WTC11 (cell line): ENCODE measurements at regions not wholly inside any gene's neighbourhood (a gene's known extent, or its start where the extent isn't known, plus 50 kb on each side); places are given as distances from the start of the nearest gene placed in this dataset.

Source experiments
- ATAC-seq: fragments of 200-7000 bp; cut with Tn5 transposase; 2 replicates; pipeline ENCODE4 v1.10.0; 2021; ENCODE audit warnings: mild to moderate bottlenecking, moderate library complexity
- CTCF ChIA-PET: fragments of 300-600 bp; sonication (Branson Sonifier 250); formaldehyde crosslinking; loops from one replicate; lab custom pipeline; 2021; ENCODE audit warnings: antibody characterized with exemption; lab: Charles Lee
- POLR2A ChIA-PET: fragments of 350-600 bp; sonication (Branson Sonifier 250); formaldehyde crosslinking; loops from one replicate; lab custom pipeline; 2021; ENCODE audit warnings: antibody characterized with exemption; lab: Charles Lee
- DNase-seq: peaks from one replicate; pipeline ENCODE4 v3.0.0; 2021; ENCODE audit warnings: low spot score
- H3K27ac Mint-ChIP-seq: 2 replicates; pipeline ENCODE4 v1.8.0; 2021; ENCODE audit warnings: mixed read lengths
- H3K27me3 Mint-ChIP-seq: 2 replicates; pipeline ENCODE4 v1.8.0; 2021; ENCODE audit warnings: low read depth, mild to moderate bottlenecking, moderate library complexity, mixed read lengths
- H3K36me3 Mint-ChIP-seq: 2 replicates; pipeline ENCODE4 v1.8.0; 2021; ENCODE audit warnings: mixed read lengths
- H3K4me1 Mint-ChIP-seq: 2 replicates; pipeline ENCODE4 v1.8.0; 2022; ENCODE audit warnings: mixed read lengths
- H3K4me3 Mint-ChIP-seq: 2 replicates; pipeline ENCODE4 v1.8.0; 2021; ENCODE audit warnings: mild to moderate bottlenecking, moderate library complexity, mixed read lengths
- H3K9me3 Mint-ChIP-seq: 2 replicates; pipeline ENCODE4 v1.8.0; 2021; ENCODE audit warnings: mixed read lengths
- ATF1 ChIP-seq: sonication (generic); formaldehyde crosslinking; IDR thresholded peaks from 2 replicates; pipeline ENCODE4 v1.8.1; 2023; ENCODE audit warnings: mild to moderate bottlenecking, moderate library complexity, missing genetic modification reagents
- ELF4 ChIP-seq: sonication (generic); formaldehyde crosslinking; IDR thresholded peaks from 2 replicates; pipeline ENCODE4 v1.8.1; 2022; ENCODE audit warnings: low read depth, mild to moderate bottlenecking, moderate library complexity, missing genetic modification reagents
- ERG ChIP-seq: fragments of 250-450 bp; sonication (Bioruptor Pico); IDR thresholded peaks from 2 replicates; pipeline ENCODE4 v1.8.0; 2021; ENCODE audit warnings: mild to moderate bottlenecking
- FOXJ3 ChIP-seq: sonication (generic); formaldehyde crosslinking; IDR thresholded peaks from 2 replicates; pipeline ENCODE4 v1.9.0; 2021; ENCODE audit warnings: missing genetic modification reagents, mild to moderate bottlenecking, borderline replicate concordance
- FOXP1 ChIP-seq: sonication (generic); formaldehyde crosslinking; IDR thresholded peaks from 2 replicates; pipeline ENCODE4 v1.8.0; 2022; ENCODE audit warnings: missing genetic modification reagents, mild to moderate bottlenecking, moderate library complexity, borderline replicate concordance
- GTF2I ChIP-seq: fragments of 250-450 bp; sonication (Bioruptor Pico); conservative IDR thresholded peaks from 2 replicates; pipeline ENCODE4 v1.4.0; 2021; ENCODE audit warnings: mild to moderate bottlenecking
- HMGXB4 ChIP-seq: sonication (generic); formaldehyde crosslinking; IDR thresholded peaks from 2 replicates; pipeline ENCODE4 v1.8.1; 2023; ENCODE audit warnings: mild to moderate bottlenecking, moderate library complexity, missing genetic modification reagents
- IRF1 ChIP-seq: sonication (generic); formaldehyde crosslinking; IDR thresholded peaks from 2 replicates; pipeline ENCODE4 v1.8.0; 2023; ENCODE audit warnings: missing genetic modification reagents
- IRF2 ChIP-seq: sonication (generic); formaldehyde crosslinking; IDR thresholded peaks from 2 replicates; pipeline ENCODE4 v1.8.0; 2022; ENCODE audit warnings: low read depth, missing genetic modification reagents, borderline replicate concordance
- MYBL2 ChIP-seq: sonication (generic); formaldehyde crosslinking; IDR thresholded peaks from 2 replicates; pipeline ENCODE4 v1.8.1; 2023; ENCODE audit warnings: mild to moderate bottlenecking, moderate library complexity, missing genetic modification reagents
- NFATC4 ChIP-seq: fragments of 250-450 bp; sonication (Bioruptor Pico); IDR thresholded peaks from 2 replicates; pipeline ENCODE4 v1.9.0; 2021; ENCODE audit warnings: mild to moderate bottlenecking
- NR3C1 ChIP-seq: sonication (generic); formaldehyde crosslinking; conservative IDR thresholded peaks from 2 replicates; pipeline ENCODE4 v1.8.1; 2023; ENCODE audit warnings: low read depth, mild to moderate bottlenecking, missing genetic modification reagents
- USF2 ChIP-seq: sonication (generic); formaldehyde crosslinking; IDR thresholded peaks from 2 replicates; pipeline ENCODE4 v1.8.1; 2023; ENCODE audit warnings: mild to moderate bottlenecking, missing genetic modification reagents, moderate library complexity
- ZBTB21 ChIP-seq: sonication (generic); formaldehyde crosslinking; IDR thresholded peaks from 2 replicates; pipeline ENCODE4 v1.8.1; 2023; ENCODE audit warnings: mild to moderate bottlenecking, missing genetic modification reagents, borderline replicate concordance
- ZBTB43 ChIP-seq: sonication (generic); formaldehyde crosslinking; IDR thresholded peaks from 2 replicates; pipeline ENCODE4 v1.8.1; 2023; ENCODE audit warnings: mild to moderate bottlenecking, missing genetic modification reagents
- ZMAT4 ChIP-seq: fragments of 250-450 bp; sonication (Bioruptor Pico); IDR thresholded peaks from 2 replicates; pipeline ENCODE4 v1.9.0; 2021; ENCODE audit warnings: mild to moderate bottlenecking
- ZNF317 ChIP-seq: sonication (generic); formaldehyde crosslinking; IDR thresholded peaks from 2 replicates; pipeline ENCODE4 v1.8.1; 2023; ENCODE audit warnings: low read depth, mild to moderate bottlenecking, moderate library complexity, missing genetic modification reagents, borderline replicate concordance
- ZNF396 ChIP-seq: fragments of 250-450 bp; sonication (Bioruptor Pico); IDR thresholded peaks from 2 replicates; pipeline ENCODE4 v1.8.0; 2021; ENCODE audit warnings: mild to moderate bottlenecking, moderate library complexity, borderline replicate concordance
- ZNF425 ChIP-seq: fragments of 250-450 bp; sonication (Bioruptor Pico); conservative IDR thresholded peaks from 2 replicates; pipeline ENCODE4 v1.9.0; 2021; ENCODE audit warnings: mild to moderate bottlenecking
- ZNF512 ChIP-seq: sonication (generic); formaldehyde crosslinking; IDR thresholded peaks from 2 replicates; pipeline ENCODE4 v1.8.1; 2022; ENCODE audit warnings: missing genetic modification reagents, borderline replicate concordance
- ZNF671 ChIP-seq: fragments of 250-450 bp; sonication (Bioruptor Pico); IDR thresholded peaks from 2 replicates; pipeline ENCODE4 v1.8.0; 2021; ENCODE audit warnings: mild to moderate bottlenecking

GRCh38 chr5:31107091-31107518 lies 86.4 kb upstream of the CDH6 start:
- CTCF ChIA-PET, result interaction anchor here (1.3 kb wide), 1 partner anchor 80 kb away, joined by 6 read pairs; no protein-coding TSS in a partner anchor
- TF ChIP-seq IRF2 (CRISPR knock-in tag), result no peak
- no peak for TF ChIP-seq MYBL2
- no peak for TF ChIP-seq ZNF396 (CRISPR knock-in tag)
- no peak for TF ChIP-seq ZBTB43 (CRISPR knock-in tag)
- TF ChIP-seq ZMAT4 (CRISPR knock-in tag), result no peak
- no peak for TF ChIP-seq USF2 (CRISPR knock-in tag)
- no peak for TF ChIP-seq IRF1 (CRISPR knock-in tag)
- no peak for TF ChIP-seq FOXP1 (CRISPR knock-in tag)
- Mint-ChIP-seq H3K9me3 (peaks cover 8% of the 10 kb centered on the region; the same call in 1 of the 2 replicates), H3K4me3 (no peak overlapping the region), H3K27me3 (peaks cover 6% of the 10 kb centered on the region), H3K36me3 (0 out of 2 replicates have a peak, but pooled peaks cover 4% of the 10 kb centered on the region), H3K27ac (peak overlapping the region; percentile 44), H3K4me1 (peaks cover 79% of the 10 kb centered on the region)
- DNase-seq, result no peak
- POLR2A ChIA-PET, result no interaction called here
- ATAC-seq, result peak; percentile 86

GRCh38 chr5:31106691-31107090 lies 86.8 kb upstream of the CDH6 start:
- H3K9me3 Mint-ChIP-seq, result peaks cover 8% of the 10 kb centered on the region; the same call in 1 of the 2 replicates
- no peak overlapping the region for H3K4me3 Mint-ChIP-seq
- ChIA-PET CTCF (interaction anchor here (1.3 kb wide), 1 partner anchor 80 kb away, joined by 6 read pairs; no protein-coding TSS in a partner anchor), POLR2A (no interaction called here)
- no peak overlapping the region for H3K27ac Mint-ChIP-seq
- no peak for DNase-seq
- peaks cover 6% of the 10 kb centered on the region for H3K27me3 Mint-ChIP-seq
- 0 out of 2 replicates have a peak, but pooled peaks cover 4% of the 10 kb centered on the region for H3K36me3 Mint-ChIP-seq
- ATAC-seq, result peak; percentile 52
- H3K4me1 Mint-ChIP-seq, result peaks cover 76% of the 10 kb centered on the region
- TF ChIP-seq FOXP1 (CRISPR knock-in tag) (no peak), ZNF425 (CRISPR knock-in tag) (no peak), ATF1 (CRISPR knock-in tag) (no peak), NR3C1 (no peak), ZNF317 (CRISPR knock-in tag) (no peak), GTF2I (CRISPR knock-in tag) (no peak), HMGXB4 (CRISPR knock-in tag) (no peak), FOXJ3 (CRISPR knock-in tag) (no peak), ZBTB21 (CRISPR knock-in tag) (no peak), NFATC4 (CRISPR knock-in tag) (no peak), ZNF671 (CRISPR knock-in tag) (no peak), ERG (CRISPR knock-in tag) (no peak), ELF4 (CRISPR knock-in tag) (no peak), ZNF512 (CRISPR knock-in tag) (no peak)
